ENCODE measurements at regions not wholly inside any gene's neighbourhood (a gene's known extent, or its start where the extent isn't known, plus 50 kb on each side); places are given as distances from the start of the nearest gene placed in this dataset.

DNA sequence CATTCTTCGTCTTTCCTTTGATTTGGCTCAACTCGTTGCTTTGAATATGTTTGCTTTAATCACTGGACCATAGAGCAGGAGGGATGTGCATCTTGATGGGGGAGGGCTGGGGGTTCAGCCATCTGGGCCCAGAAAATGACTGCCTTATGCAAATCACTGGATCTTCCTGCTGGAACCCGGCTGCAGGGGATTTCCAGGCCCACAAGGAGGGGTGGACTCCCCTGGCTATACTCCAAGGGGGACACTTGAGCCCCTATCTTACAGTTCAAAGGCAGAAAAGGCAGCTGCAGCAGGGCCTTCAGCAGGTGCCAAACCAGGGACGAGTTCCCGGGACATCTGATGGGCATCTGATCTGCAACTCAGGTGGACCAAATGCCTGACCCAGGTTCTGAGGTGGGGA lies 122.5 kb downstream of the DICER1 start:
- intact Hi-C loops (cut with DNase I, micrococcal nuclease), result no loop called here
- ATAC-seq (no peak), DNase-seq (no peak)
- TF ChIP-seq, protein P1, sequence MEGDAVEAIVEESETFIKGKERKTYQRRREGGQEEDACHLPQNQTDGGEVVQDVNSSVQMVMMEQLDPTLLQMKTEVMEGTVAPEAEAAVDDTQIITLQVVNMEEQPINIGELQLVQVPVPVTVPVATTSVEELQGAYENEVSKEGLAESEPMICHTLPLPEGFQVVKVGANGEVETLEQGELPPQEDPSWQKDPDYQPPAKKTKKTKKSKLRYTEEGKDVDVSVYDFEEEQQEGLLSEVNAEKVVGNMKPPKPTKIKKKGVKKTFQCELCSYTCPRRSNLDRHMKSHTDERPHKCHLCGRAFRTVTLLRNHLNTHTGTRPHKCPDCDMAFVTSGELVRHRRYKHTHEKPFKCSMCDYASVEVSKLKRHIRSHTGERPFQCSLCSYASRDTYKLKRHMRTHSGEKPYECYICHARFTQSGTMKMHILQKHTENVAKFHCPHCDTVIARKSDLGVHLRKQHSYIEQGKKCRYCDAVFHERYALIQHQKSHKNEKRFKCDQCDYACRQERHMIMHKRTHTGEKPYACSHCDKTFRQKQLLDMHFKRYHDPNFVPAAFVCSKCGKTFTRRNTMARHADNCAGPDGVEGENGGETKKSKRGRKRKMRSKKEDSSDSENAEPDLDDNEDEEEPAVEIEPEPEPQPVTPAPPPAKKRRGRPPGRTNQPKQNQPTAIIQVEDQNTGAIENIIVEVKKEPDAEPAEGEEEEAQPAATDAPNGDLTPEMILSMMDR (IDR thresholded peaks at IDR 0.05), result no peak
- Histone ChIP-seq H3K9me3 (no peaks in the 10 kb centered on the region), H3K36me3 (ENCODE audit: low read depth) (no peaks in the 10 kb centered on the region), H3K4me3 (no peak overlapping the region), H3K4me1 (ENCODE audit: low read depth) (no peaks in the 10 kb centered on the region)

DNA sequence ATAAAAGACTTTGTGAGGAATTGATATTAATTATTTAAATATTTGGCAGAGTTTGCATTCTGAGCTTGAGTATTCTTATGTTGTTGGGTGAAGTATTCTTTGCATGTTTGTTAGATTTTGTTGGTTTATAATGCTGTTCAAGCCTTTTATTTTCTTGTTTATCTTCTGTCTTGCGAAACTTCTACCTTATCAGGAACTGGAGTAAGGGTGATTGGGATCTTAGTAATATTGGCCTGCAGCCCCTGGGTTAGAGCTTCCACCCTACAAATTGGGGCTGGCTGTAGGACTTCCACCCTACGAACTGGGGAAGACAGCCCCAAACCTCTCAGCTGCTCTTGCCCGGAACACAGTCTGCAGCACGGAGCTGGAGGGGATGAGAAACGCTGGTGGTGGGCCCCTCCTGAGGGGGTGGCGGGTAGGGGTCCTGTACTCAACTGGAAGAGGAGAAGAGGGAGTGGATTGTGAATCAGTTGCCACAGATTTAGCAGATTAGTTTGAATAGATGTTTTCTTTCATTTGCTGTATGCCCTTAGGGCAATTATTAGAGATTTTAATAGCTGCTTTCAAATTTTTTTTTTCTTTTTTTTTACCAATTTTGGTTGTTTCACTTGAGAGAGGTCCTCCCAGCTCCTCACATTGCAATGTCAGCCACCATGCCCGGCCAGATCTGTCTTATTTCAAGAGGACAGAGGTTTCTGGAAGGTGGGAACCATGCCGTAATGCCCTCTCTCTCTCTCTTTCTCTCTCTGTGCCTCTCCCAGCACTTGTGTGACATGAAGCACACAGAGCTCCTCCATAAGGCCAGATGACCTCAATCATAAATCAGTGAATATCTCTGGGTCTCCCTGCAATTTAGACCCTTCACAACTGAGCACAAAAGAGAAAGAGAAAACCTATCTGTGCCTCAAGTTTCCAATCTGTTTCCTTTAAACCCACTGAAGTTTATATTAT lies 123.4 kb downstream of the DICER1 start:
- ATAC-seq (no peak), DNase-seq (no peak)
- no peaks in the 10 kb centered on the region for H3K9me3 ChIP-seq
- H3K4me3 ChIP-seq, result no peak overlapping the region
- TF ChIP-seq, protein P1 (IDR thresholded peaks at IDR 0.05), result no peak
- H3K4me1 ChIP-seq (ENCODE audit: low read depth), result no peaks in the 10 kb centered on the region
- intact Hi-C loops (cut with DNase I, micrococcal nuclease), result no loop called here
- H3K36me3 ChIP-seq (ENCODE audit: low read depth), result no peaks in the 10 kb centered on the region

DNA sequence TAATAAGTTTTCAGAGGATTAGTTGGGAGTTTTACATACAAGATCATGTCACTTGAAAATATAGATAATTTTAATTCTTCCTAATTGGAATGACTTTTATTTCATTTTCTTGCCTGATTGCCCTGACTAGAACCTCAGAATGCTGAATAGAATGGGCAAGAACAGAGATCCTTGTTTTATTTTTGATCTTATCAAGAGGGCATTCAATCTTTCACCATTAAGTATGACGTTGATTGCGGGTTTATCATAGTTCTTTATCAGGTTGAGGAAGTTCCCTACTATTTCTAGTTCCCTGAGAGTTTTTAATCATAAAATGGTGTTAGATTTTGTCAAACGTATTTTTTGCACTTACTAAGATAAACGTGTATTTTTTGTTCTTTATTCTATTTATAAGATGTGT lies 124.3 kb downstream of the DICER1 start:
- intact Hi-C loops (cut with DNase I, micrococcal nuclease), result no loop called here
- H3K4me3 ChIP-seq, result no peak overlapping the region
- TF ChIP-seq, protein P1 (IDR thresholded peaks at IDR 0.05), result no peak
- no peaks in the 10 kb centered on the region for H3K36me3 ChIP-seq (ENCODE audit: low read depth)
- no peaks in the 10 kb centered on the region for H3K4me1 ChIP-seq (ENCODE audit: low read depth)
- ATAC-seq (no peak), DNase-seq (no peak)
- no peaks in the 10 kb centered on the region for H3K9me3 ChIP-seq

DNA sequence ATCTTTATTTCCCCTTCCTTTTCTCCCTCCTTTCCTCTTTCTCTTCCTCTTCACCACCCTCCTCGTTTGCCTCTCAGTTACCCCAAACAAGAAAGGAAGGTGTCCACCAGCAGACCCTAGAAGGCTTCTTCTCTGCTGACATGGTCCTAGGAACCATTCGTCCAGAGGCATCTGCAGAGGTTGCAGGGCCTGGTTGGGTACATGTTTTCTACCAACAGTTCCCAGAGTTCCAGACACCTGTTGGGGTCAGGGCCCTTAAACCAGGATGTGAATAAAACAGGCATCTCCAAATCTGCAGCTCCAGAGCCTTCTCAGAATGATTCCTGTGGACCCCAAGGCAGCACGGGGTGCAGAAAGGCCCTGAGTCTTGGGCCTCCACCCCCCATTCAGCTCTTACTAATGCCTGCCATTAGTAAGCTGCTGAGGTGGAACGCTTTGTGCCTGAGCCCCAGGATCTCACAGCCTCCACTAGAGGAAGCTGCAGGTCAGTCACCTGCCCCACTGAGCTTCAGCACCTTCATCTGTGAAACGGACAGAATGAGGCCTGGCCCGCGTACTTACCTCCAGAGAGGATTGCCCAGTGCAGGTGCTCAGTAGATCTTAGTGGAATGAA lies 130.4 kb downstream of the DICER1 start:
- DNase-seq, result no peak
- intact Hi-C loops (cut with DNase I, micrococcal nuclease), result no loop called here
- TF ChIP-seq, protein P1 (IDR thresholded peaks at IDR 0.05), result no peak

DNA sequence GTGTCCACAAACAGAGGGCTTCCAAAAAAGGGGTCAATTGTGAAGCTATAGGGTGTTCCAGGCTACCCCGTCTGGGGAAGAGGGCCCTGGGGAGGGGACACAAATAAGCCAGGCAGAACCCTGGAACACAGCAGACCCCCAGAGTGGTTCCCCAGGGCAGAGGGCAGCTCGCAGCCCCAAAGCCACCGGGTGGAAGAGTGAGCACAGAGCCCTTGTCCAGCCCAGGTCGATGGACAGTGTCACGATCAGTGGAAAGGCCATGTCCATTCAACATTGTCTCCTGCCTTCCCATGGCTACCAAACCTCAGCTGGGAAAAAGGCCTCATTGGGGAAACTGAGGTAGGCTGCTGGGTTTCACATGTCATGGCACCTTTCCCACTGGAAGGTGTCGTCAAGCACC lies 131.4 kb downstream of the DICER1 start:
- no peaks in the 10 kb centered on the region for H3K4me1 ChIP-seq (ENCODE audit: low read depth)
- intact Hi-C loops (cut with DNase I, micrococcal nuclease), result no loop called here
- no peak for ATAC-seq
- TF ChIP-seq, protein P1 (IDR thresholded peaks at IDR 0.05), result no peak
- no peaks in the 10 kb centered on the region for H3K9me3 ChIP-seq
- no peak for DNase-seq
- no peak overlapping the region for H3K4me3 ChIP-seq
- H3K36me3 ChIP-seq (ENCODE audit: low read depth), result no peaks in the 10 kb centered on the region

More for the DNA sequence above, 130.4 kb downstream of the DICER1 start:
- H3K4me3 ChIP-seq, result no peak overlapping the region
- H3K9me3 ChIP-seq, result no peaks in the 10 kb centered on the region
- H3K36me3 ChIP-seq (ENCODE audit: low read depth), result no peaks in the 10 kb centered on the region
- no peaks in the 10 kb centered on the region for H3K4me1 ChIP-seq (ENCODE audit: low read depth)
- ATAC-seq, result no peak
